Transverse colon (tissue), 4 donors: ENCODE measurements at regions not wholly inside any gene's neighbourhood (a gene's known extent, or its start where the extent isn't known, plus 50 kb on each side); places are given as distances from the start of the nearest gene placed in this dataset.

Experiments
- DNase-seq: peaks from one replicate; pipeline ENCODE4 v3.0.0-alpha.2; 2019
- H3K27ac ChIP-seq, 4 donors: fragments of 200-600 bp; sonication (generic); 2 replicates each; pipeline ENCODE4 v1.5.1; 2016 to 2018; ENCODE audit warnings: inconsistent platforms in 4 of 4
- H3K27me3 ChIP-seq: fragments of 200-600 bp; sonication (generic); 2 replicates; pipeline ENCODE4 v1.5.1; 2017; ENCODE audit warnings: inconsistent platforms
- H3K36me3 ChIP-seq, 4 donors: fragments of 200-600 bp; sonication (generic); 2 replicates each; pipeline ENCODE4 v1.5.1; 2017 to 2019; ENCODE audit warnings: inconsistent platforms in 4 of 4
- H3K4me1 ChIP-seq, 4 donors: fragments of 200-600 bp; sonication (generic); 2 replicates each; pipeline ENCODE4 v1.5.1; 2017 to 2020; ENCODE audit warnings: inconsistent platforms in 4 of 4
- H3K4me3 ChIP-seq, 4 donors: fragments of 200-600 bp; sonication (generic); 1 replicate in 1 of 4; 2 replicates in 3 of 4; pipeline versions ENCODE4 v1.5.1 to v1.6.1; 2017 to 2019; ENCODE audit warnings: inconsistent platforms in 4 of 4
- H3K9me3 ChIP-seq, 2 donors: fragments of 200-600 bp; sonication (generic); 2 replicates each; pipeline ENCODE4 v1.5.1; 2017 to 2019; ENCODE audit warnings: inconsistent platforms in 2 of 2
- CTCF ChIP-seq, 5 experiments: fragments of 200-600 bp in 3 of 5; fragments of 450-650 bp in 2 of 5; sonication (generic) in 3 of 5; IDR thresholded peaks; 1 replicate in 2 of 5; 2 replicates in 3 of 5; pipeline ENCODE4 v1.5.1; 2016 to 2017; ENCODE audit warnings: antibody characterized with exemption in 5 of 5, inconsistent platforms in 3 of 5, mild to moderate bottlenecking in 2 of 5, moderate library complexity in 1 of 5
- EP300 ChIP-seq: sonication (generic); formaldehyde crosslinking; IDR thresholded peaks from one replicate; pipeline ENCODE4 v1.6.1; 2017; ENCODE audit warnings: antibody characterized with exemption, low read depth
- POLR2A ChIP-seq: fragments of 450-650 bp; IDR thresholded peaks from one replicate; pipeline ENCODE4 v1.6.1; 2016; ENCODE audit warnings: antibody characterized with exemption, mild to moderate bottlenecking, moderate library complexity
- POLR2AphosphoS5 ChIP-seq, 3 donors: sonication (generic); formaldehyde crosslinking; IDR thresholded peaks; one replicate each; pipeline ENCODE4 v1.6.1; 2016; ENCODE audit warnings: antibody characterized with exemption in 3 of 3
- WGBS, 2 donors: methylation state at CpG; one replicate each; pipeline ENCODE4 v1.1.5; 2018; ENCODE audit warnings: low coverage in 1 of 2; 5-methylcytosine and 5-hydroxymethylcytosine counted together
- in situ Hi-C, 4 donors: fragments of 200-750 bp; cut with MboI; loops; one replicate each; pipeline versions ENCODE4 v1.15.0 to v1.15.1; 2017; ENCODE audit warnings: low sequenced_read_pairs in 3 of 4, low pct_ligation_motif_present in 1 of 4, low pct_unique_long_range_greater_than_20kb in 1 of 4
- intact Hi-C: fragments of 100-400 bp; cut with DNase I; formaldehyde crosslinking; loops from one replicate; pipeline ENCODE4 v1.15.1; 2023; ENCODE audit warnings: low total_unique reads

DNA sequence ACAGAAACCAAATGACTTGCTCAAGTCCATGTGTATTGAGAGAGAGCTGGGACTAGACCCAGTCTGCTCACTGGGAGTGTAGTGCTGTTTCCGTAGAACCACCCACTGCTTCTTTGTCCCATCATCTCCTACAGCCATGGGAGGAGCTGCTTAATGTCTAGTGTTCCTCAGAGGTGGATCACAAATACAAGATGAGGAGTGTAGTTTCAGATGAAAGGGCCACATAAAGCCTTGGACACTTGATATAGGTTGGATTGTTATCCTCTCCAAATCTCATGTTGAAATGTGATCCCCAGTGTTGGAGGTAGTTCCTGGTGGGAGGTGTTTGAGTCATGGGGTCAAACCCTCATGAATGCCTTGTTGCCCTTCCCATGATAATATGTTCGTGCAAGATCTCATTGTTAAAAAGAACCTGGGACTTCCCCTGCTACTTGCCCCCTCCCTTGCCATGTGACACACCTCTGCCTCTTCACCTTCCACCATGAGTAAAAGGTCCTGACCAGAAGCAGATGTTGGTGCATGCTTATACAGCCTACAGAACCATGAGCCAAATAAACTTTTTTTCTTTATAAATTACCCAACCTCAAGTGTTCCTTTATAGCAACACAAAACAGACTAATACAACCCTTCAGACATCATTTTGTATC lies 127.5 kb upstream of the DNAH14 start:
- Histone ChIP-seq H3K36me3 (no peaks in the 10 kb centered on the region), H3K9me3 (no peaks in the 10 kb centered on the region), H3K4me1 (no peaks in the 10 kb centered on the region), H3K27me3 (no peaks in the 10 kb centered on the region), H3K27ac (no peak overlapping the region), H3K4me3 (no peak overlapping the region)
- in situ Hi-C loops = loop anchor here in 1 of 4 donors (25.0 kb wide), 1 partner anchor 90 kb away; no protein-coding TSS in a partner anchor
- WGBS, 2 donors = 68 to 79% methylated on average over 2 of the region's 2 CpGs
- TF ChIP-seq EP300 = no peak
- TF ChIP-seq POLR2A = no peak
- TF ChIP-seq CTCF (IDR thresholded peaks at IDR 0.05) = no peak
- no peak for TF ChIP-seq POLR2AphosphoS5 (IDR thresholded peaks at IDR 0.05)
- no peak for DNase-seq
- intact Hi-C loops = no loop called here

GRCh38 chr1:224802617-224803016 lies 126.9 kb upstream of the DNAH14 start:
- no peak for DNase-seq
- in situ Hi-C loops (loop anchor here in 1 of 4 donors (25.0 kb wide), 1 partner anchor 90 kb away; no protein-coding TSS in a partner anchor), intact Hi-C loops (no loop called here)
- H3K27ac ChIP-seq = no peak overlapping the region
- H3K9me3 ChIP-seq = no peaks in the 10 kb centered on the region
- H3K36me3 ChIP-seq = no peaks in the 10 kb centered on the region
- H3K4me3 ChIP-seq = no peak overlapping the region
- H3K27me3 ChIP-seq = no peaks in the 10 kb centered on the region
- TF ChIP-seq POLR2AphosphoS5 (IDR thresholded peaks at IDR 0.05) (no peak), POLR2A (no peak), EP300 (no peak), CTCF (IDR thresholded peaks at IDR 0.05) (no peak)
- WGBS, 2 donors = 72 to 78% methylated on average over 3 of the region's 3 CpGs
- H3K4me1 ChIP-seq = no peaks in the 10 kb centered on the region

- no peaks in the 10 kb centered on the region for H3K36me3 ChIP-seq
- no peaks in the 10 kb centered on the region for H3K9me3 ChIP-seq
- H3K27ac ChIP-seq = no peak overlapping the region
- in situ Hi-C loops (loop anchor here in 1 of 4 donors (25.0 kb wide), 1 partner anchor 92 kb away; no protein-coding TSS in a partner anchor), intact Hi-C loops (no loop called here)
- no peak for DNase-seq
- H3K27me3 ChIP-seq = no peaks in the 10 kb centered on the region
- no peak for TF ChIP-seq EP300
- TF ChIP-seq POLR2AphosphoS5 (IDR thresholded peaks at IDR 0.05) = no peak
- no peak for TF ChIP-seq CTCF (IDR thresholded peaks at IDR 0.05)
- no peak for TF ChIP-seq POLR2A
- 0 to 70% methylated on average over 1 to 3 of the region's 3 CpGs for WGBS, 2 donors
- no peak overlapping the region for H3K4me3 ChIP-seq
- no peaks in the 10 kb centered on the region for H3K4me1 ChIP-seq
Measured at GRCh38 chr1:224804220-224804619, 125.3 kb upstream of the DNAH14 start.

GRCh38 chr1:224805889-224806288 lies 123.6 kb upstream of the DNAH14 start:
- WGBS, 2 donors = 89% methylated on average over 2 of the region's 2 CpGs; no CpG with 5 or more reads in 1 of the 2 donors
- no peak for DNase-seq
- in situ Hi-C loops (loop anchor here in 1 of 4 donors (25.0 kb wide), 1 partner anchor 94 kb away; no protein-coding TSS in a partner anchor), intact Hi-C loops (no loop called here)
- H3K4me3 ChIP-seq = no peak overlapping the region
- no peaks in the 10 kb centered on the region for H3K36me3 ChIP-seq
- TF ChIP-seq CTCF (IDR thresholded peaks at IDR 0.05) = no peak
- TF ChIP-seq POLR2AphosphoS5 (IDR thresholded peaks at IDR 0.05) = no peak
- TF ChIP-seq POLR2A = no peak
- no peak for TF ChIP-seq EP300
- H3K27me3 ChIP-seq = no peaks in the 10 kb centered on the region
- no peaks in the 10 kb centered on the region for H3K4me1 ChIP-seq
- H3K9me3 ChIP-seq = no peaks in the 10 kb centered on the region
- H3K27ac ChIP-seq = no peak overlapping the region
